22Rv1 (cell line): ENCODE measurements at regions not wholly inside any gene's neighbourhood (a gene's known extent, or its start where the extent isn't known, plus 50 kb on each side); places are given as distances from the start of the nearest gene placed in this dataset.

Experiments
- CTCF ChIP-seq: fragments of 450-650 bp; IDR thresholded peaks from 2 replicates; pipeline ENCODE4 v1.5.1; 2017; ENCODE audit warnings: mild to moderate bottlenecking
- ZFX ChIP-seq: fragments of 450-650 bp; IDR thresholded peaks from 2 replicates; pipeline ENCODE4 v1.6.1; 2017; ENCODE audit warnings: antibody characterized with exemption, borderline replicate concordance

DNA sequence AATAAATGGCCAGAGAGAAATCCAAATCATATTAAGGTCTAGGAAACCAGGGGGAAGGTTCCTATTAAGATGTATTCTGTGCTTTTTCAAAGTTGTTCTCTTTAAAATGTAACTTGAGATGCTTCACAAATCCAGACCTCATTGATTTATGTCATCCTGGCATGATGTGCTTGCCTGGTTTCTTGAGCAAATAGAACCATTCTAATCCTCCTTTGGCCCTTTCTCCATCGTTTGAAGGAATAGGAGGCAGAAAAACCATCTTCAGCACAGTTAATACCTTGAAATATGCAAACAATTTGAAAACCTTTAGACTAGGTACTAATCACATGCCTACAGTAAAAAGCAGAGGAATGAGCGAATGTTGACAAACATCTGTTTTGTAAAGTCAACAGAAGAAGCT lies 202.2 kb upstream of the CXorf66 start:
- no peak for TF ChIP-seq CTCF
- no peak for TF ChIP-seq ZFX
